Amygdala (tissue), 56 donors: ENCODE measurements at regions not wholly inside any gene's neighbourhood (a gene's known extent, or its start where the extent isn't known, plus 50 kb on each side); places are given as distances from the start of the nearest gene placed in this dataset.
"Not testable (repeated sequence)": the region's sequence is repeated elsewhere in the genome, so short reads cannot be mapped to it uniquely, and the experiment has no call there.

Experiments used
- DNase-seq, 56 donors: peaks; one replicate each; lab custom pipeline; 2025; lab: John Stamatoyannopoulos, UW

DNA sequence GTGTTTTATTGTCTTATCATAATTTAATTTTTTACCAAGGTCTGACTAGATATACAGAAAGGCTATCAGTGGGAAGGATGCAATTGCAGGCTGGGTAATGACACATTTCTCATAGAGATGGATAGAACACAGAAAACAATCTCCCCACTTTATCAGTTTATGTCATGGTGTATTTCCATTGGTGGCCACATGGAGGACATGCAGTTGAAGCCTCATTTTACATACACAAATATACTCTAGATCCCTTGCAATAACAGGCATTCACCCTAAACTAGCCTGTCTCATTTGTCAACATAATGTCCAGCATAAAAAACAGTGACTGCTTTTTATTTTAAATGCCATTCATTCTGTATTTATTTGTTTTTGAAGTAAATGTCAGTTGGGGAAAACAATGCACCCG lies 526.3 kb downstream of the GABRG2 start:
- no peak for DNase-seq

DNA sequence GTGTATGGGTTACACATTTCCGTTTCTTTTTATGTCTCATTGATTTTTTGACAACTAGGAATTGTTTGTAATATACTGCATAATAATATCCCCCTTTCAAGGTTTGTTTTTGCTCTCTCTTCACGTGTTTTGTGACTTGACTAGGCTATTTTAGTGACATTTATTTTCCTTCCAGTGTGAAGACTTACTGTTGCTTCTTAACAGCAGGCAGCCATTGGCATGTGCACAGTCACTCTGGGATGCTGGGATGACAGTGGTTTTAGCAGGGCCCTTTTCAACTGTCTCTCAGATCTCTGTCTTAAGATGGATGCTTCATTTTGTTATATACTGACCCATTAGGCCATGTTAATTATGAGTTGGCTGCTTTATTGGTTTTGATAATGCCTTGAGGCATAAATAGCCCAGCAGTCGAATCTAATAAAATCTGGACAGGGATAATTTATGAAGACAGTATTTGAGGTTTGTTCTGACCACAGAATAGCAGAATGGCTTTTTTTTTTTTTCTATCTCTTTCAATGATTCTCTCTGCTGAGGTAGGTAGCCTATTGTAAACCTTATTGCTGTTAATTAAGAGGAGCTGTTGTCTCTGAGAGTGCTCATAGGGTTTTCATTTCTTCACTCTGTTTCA lies 536.0 kb downstream of the GABRG2 start:
- DNase-seq, result no peak

DNA sequence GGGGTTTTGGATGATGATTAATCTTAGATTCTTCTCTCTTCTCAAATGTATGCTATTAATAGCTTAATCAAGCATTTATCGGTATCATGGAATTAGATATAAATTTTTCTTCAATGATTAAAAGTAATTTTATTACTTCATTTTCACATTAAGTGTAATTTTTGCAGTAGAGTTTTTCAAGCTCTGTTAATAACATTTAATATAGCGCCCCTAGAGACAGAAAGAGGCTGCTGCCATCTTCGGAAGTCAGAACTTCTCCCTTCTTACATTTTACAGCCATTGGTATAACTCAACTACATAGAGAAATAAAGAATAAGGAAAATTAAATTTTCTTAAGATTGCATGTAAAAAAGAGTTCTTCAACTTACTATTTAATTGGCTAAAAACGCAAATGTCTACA lies 540.3 kb downstream of the GABRG2 start:
- DNase-seq, result no peak

DNA sequence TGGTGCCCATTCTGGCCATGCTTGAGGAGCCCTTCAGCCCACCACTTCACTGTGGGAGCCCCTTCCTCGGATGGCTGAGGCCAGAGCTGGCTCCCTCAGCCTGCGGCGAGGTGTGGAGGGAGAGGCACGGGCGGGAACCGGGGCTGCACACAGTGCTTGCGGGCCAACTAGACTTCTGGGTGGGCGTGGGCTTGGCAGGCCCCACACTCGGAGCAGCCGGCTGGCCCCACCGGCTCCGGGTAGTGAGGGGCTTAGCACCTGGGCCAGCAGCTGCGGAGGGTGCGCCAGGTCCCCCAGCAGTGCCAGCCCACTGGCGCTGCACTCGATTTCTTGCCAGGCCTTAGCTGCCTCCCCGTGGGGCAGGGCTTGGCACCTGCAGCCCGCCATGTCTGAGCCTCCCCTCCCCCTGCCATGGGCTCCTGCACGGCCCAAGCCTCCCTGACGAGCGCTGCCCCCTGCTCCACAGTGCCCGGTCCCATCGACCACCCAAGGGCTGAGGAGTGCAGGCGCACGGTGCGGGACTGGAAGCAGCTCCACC lies 554.2 kb downstream of the GABRG2 start:
- DNase-seq, result not testable (repeated sequence)

DNA sequence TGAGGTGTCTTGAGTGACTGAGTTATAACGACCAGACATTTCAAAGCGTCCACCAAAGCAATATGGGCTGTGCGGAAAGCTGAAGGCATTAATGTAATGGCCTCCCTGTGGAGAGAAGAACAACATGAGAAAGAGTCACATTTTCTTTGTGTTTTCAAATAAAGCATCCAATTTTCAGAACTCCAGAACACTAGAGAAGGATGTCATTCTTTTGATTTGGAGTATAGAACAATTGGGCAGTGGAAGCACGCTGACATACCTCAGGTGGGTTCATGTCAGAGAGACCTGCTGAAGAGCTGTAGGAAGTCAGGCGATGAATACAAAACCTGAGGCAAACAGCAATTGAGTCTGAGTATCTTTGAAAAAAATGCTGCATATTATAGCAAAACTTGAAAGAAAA lies 556.5 kb downstream of the GABRG2 start:
- DNase-seq, result no peak

DNA sequence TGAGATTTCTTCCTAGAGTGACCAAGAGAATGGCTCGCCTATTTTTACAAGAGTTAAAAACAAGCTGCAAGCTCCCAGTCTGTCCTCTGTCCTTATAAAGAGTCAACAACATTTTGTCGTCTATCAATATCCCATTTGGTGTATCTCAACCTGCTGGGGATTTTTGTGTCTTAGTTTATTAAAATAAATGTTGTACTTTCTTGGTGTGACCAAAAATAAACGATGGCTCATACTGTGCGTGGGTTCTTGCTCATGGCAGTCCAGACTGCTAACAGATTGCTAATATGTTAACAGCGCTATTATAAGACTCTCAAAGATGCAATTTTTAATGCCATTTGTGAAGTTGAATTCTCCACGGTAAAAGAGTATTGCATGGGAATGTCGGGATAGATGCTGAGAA lies 569.9 kb downstream of the GABRG2 start:
- DNase-seq, result peak in 8 of 56 donors; percentile 1 to 26 (median 10)

DNA sequence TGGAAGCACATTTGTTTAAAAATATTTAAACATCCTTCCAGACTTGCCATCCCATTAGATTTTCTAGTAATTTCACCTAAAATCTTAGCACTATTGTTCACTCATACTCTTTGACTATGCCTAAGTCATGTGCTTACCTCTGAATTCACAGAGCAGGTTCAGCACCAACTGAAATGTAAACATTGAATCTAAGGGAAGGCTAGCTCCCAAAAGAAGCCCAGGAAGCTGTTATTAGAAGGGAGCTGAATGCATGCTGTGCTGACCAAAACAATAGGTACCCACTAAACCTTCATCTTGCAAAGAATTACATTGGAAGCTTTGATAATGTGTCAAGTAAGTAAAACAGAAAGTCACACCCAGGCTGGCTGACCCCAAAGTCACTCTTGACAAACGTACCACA lies 571.3 kb downstream of the GABRG2 start:
- DNase-seq, result no peak

DNA sequence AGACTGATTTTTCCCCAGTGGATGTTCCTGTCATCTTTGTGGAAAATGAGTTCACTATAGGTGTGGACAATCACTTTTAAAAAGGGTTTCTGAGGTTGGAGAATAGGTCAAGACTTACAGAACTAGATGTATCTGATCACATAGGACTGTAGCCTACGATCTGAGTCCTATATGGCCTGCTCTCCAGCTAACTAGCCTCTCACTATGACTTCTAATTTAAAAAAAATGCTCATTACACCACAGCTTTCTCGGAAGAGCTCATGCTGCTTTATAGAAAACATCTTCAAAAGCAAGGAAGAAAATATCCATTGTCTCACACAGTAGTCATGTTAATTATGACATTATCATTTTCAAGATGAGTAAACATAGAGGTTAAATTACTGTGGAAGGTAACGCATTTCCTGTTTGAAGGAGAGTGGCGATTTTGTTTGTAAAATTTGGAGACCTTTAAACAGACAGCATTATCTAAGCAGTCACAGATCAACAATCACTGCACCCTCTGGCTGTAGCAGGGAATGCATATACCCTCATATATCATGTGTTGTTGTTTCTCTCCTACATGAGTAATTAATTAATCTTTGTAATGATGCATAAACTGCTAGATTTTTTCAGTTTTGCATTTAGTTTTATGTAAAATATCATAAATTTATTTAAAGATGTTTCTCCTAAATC lies 573.7 kb downstream of the GABRG2 start:
- no peak for DNase-seq

DNA sequence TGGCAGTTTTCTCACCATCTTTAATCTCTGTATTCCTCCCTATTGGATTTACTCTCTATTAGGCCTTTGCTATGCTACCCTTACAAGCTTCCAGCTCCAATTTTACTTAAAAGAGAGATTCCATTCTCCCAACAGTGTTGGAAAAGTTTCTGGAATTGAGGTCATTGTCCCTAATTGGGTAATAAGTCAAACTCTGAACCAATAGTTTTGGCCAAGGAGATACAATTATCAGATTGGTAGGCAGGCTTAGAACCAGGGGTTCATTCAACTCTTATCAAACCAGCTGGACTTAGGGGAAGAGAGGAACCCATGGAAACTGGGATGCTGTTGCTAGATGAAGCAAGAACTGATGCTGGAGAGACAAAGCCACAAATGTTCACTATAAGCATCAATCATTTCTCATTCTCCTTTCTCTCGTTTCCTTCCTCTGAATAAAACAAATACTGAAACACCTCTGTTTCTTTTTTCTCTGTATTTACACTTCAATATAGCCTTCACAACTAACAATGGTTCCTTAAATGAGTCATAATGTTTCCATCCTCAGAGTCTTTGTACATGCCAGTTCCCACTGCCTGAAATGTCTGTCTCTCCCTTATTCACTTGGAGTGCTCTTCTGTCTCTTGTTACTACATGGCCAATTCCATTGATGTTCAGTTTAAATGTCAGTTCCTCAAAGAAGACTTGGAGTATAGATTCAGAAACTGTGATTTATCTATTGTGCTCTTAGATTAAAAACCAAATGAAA lies 587.3 kb downstream of the GABRG2 start:
- DNase-seq, result no peak

DNA sequence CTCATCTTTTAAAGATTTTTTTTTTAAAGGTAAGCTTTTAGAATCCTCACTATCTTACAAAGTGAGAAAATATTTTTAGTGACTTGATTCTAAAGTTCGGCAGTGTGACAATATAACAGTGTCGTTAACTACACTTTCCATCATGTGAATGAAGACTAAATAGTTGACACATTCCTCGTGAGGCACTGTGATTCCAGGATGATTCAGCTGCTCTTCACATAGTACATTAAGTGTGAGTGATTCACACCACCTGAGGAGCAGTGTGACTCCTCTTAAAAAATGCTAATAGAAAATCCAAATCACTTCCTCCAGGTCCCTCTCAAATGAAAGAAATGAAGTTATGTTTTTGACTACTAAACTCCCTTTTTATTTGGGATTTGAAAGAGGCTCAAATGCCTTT lies 589.5 kb downstream of the GABRG2 start:
- DNase-seq, result no peak

DNA sequence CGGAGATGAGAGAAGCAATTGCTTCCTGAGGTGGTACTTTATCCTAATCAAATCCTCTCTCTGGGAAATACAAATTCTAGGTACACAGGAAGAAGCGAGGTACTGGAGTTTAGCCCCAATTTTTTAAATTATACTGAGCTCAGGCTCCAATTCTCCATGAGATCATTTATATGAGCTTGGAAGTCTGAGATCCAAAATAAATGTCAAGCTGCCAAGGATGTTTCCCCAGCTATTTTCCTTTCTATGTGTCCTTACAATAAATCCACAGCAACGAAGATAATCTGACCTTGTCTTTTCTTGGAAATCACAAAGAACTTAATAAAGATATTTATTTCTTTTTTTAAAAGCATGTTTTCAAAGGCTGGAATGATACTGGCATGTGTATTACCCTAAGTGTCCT lies 597.3 kb downstream of the GABRG2 start:
- no peak for DNase-seq

DNA sequence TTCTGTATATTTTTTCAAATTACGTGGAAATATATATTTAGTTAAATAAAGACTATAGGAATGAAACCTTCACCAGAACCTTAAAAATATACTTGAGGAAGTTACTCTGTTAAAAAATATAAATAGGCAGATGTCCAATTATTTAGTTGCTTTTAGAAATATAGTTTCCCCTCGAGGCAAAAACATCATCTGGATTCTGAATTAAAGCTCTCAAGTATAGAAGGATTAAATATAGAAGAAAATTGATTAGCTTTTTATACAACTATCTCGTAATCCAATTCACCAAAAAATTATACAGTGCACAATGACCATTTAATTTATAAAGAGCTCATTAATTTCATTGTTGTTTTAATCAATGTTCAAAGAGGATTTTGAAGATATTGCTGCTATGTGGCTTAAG lies 601.4 kb downstream of the GABRG2 start:
- DNase-seq, result no peak

DNA sequence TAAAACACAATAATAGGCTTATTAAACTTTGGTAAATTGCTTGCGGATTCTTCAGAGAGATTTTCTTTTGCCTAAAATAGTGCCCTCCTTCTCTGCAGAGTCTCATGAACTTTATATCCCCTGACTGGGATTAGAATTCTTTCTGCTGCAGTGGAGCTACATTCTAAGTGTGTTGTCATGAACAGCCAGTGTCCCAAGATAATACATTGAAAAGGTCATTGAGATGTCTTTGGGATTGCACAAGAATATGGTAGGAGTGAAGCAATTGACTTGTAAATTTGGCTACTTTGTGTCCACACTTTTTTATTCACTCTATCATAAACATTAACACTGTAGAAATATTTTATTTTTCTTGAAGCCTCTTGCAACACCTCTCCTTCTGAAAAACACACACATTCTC lies 604.5 kb downstream of the GABRG2 start:
- no peak for DNase-seq

DNA sequence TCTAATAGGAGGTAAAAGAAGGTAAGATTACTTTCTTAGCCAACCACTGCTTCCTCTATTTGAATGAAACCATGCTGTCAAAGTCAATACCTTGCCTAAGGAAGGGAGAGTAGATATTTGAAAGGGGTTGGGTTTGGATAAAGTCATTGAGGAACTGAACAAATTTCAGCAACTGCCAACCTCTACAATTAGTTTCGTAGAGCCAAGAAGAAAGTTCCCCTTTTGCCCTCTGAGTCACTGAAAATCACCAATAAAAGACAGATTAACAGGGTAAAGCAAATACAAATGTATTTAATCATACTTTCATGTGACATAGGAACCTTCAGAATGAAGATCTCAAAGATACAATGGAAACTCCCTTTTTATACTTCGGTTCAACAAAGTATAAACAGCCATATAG lies 615.7 kb downstream of the GABRG2 start:
- no peak for DNase-seq

DNA sequence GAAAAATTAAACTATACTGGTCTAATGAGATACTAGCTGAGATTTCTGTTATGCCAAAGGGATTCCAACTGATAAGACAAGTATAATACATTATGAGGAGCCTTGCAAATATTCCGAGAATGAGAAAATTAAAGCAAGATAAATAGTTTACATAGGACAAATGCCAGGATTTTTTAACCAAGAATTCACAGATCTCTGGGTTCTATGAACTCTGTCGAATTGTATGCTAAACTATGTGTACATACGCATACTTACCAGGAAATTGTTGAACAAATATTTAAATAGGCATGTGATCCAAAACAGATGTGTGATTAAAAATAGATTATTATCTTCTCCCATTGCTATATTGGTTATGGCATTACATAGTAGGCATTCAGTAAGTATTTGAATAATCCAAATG lies 616.6 kb downstream of the GABRG2 start:
- no peak for DNase-seq

DNA sequence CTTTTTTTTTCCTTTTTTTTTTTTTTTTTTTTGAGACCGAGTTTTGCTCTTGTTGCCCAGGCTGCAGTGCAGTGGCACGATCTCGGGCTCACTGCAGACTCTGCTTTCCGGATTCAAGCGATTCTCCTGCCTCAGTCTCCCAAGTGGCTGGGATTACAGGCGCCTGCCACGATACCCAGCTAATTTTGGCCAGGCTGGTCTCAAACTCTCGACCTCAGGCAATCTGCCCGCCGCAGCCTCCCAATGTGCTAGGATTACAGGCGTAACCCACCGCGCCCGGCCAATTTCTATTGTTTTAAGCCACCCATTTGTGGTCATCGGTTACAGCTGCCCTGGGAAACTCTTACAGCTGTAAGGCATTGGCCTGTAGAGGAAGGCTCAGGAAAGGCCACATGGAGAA lies 617.7 kb downstream of the GABRG2 start:
- no peak for DNase-seq

DNA sequence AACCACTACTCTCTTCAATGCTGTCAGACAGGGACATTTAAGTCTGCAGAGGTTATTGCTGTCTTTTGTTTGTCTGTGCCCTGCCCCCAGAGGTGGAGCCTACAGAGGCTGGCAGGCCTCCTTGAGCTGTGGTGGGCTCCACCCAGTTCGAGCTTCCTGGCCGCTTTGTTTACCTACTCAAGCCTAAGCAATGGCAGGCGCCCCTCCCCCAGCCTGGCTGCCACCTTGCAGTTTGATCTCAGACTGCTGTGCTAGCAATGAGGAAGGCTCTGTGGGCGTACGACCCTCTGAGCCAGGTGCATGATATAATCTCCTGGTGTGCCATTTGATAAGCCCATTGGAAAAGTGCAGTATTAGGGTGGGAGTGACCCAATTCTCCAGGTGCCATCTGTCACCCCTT lies 628.7 kb downstream of the GABRG2 start:
- not testable (repeated sequence) for DNase-seq

DNA sequence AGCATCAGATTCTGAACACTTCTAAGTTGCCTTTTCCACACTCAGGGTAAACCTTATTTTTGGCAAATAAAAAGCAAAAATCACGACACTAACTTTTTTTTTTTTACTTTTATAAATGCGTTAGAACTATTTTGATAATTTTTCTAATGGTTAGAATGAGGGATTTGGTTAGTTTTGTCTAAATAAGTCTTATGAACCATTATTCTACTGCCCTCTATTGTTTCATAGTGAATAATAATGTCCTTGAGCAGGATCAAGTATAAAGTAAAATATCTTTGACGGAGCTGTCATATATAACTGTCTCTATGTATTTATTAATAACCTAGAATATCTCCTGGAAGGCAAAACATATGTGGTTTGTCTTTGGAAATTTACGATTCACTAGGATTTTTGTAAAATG lies 631.8 kb downstream of the GABRG2 start:
- DNase-seq, result no peak

DNA sequence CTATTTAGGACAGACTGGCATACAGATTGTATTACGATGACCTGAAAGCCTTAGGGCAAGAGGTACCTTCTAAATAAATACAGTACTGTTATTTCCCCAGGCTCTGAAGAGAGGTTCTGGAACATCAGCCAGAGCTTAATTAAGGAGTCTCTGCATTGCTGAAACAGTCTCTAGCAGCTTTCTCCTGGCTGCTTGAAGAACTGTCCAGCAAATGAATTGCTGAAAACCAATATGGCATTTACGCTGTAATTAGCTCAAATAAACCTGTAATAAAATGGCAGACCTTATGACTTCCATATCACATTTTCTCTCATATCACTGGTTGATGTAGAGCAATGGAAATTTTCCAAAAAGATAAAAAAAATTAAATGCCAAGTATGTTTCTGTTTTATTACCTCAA lies 636.3 kb downstream of the GABRG2 start:
- no peak for DNase-seq

DNA sequence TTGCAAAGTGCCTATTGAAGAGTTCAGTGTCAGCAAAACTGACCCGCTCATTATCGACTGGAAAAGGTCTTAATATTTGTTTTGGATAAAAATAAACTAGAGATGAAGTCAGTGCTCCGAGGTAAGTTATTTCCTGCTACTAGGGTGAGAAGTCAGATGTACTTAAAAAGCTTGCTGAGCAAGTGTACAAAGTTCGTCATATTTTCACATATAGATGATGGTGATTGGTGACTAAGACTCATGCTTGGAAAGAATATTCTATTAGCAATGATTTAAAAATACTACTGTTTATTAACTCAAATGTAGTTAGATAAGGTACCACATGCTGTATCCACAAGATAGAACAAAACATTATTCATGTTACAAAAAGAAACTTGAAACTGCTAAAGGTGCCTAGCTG lies 643.7 kb downstream of the GABRG2 start:
- DNase-seq, result no peak

DNA sequence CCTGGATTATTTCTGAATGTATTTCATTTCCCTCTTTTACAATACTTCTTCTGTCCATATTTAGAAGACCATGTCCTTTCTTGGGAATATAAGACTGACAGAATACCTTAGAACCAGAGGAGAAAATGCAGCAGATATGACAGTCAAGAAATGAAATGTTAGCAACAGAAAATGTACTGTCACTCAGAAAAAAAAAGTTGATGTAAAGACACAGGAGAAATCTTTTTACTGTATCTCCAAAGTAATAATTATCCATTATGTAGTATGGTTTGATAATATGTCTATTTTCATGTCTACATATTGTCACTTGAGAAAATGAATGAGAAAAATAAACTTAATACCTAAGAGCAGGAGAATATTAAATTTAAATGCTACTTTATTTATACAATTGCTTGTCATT lies 652.1 kb downstream of the GABRG2 start:
- DNase-seq, result no peak

DNA sequence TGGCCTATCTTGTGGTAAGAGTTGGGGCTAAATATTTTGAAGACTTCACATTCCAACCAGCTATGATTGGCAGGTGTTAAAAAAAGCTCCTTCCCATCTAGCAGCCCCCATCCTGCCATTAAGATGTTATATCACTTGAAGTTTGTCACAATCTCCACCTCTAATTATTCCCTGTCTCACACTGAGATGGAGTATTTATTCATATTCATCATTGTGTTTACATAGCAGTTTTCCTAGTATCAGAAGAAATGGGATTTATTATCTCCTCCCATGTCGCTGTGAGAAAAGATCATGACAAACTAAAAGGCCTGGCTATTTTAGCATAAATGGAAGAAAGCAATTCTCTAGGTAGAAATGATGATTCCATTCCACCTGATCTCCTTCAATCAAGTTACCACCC lies 653.6 kb downstream of the GABRG2 start:
- DNase-seq, result no peak
